GM21786 (cell line): ENCODE measurements at regions not wholly inside any gene's neighbourhood (a gene's known extent, or its start where the extent isn't known, plus 50 kb on each side); places are given as distances from the start of the nearest gene placed in this dataset.
"Not testable (repeated sequence)": the region's sequence is repeated elsewhere in the genome, so short reads cannot be mapped to it uniquely, and the experiment has no call there.

Experiments
- ATAC-seq: cut with Tn5 transposase; IDR thresholded peaks from one replicate; pipeline ENCODE4 v1.9.1; 2021; ENCODE audit not compliant: unreplicated experiment

DNA sequence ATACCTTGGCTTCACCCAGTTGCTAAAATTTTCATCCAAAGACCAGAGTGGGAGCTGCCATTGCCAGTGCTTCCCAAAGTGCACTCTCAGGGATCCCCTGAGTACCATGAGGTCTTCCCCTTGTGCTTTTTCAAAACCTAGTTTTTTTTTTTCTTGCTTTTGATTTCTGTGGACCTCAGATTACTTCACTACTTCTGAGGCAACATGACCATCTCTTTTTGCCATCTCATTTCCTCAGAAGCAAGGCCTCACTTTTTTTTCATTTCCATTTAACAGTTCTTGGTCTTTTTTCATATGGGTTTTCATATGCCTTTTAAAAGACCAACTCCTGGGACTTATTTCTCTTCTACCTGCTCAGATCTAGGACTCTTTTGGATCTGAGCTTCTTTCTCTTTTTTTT is 64.1 kb upstream of the MMS22L start:
- no peak for ATAC-seq

DNA sequence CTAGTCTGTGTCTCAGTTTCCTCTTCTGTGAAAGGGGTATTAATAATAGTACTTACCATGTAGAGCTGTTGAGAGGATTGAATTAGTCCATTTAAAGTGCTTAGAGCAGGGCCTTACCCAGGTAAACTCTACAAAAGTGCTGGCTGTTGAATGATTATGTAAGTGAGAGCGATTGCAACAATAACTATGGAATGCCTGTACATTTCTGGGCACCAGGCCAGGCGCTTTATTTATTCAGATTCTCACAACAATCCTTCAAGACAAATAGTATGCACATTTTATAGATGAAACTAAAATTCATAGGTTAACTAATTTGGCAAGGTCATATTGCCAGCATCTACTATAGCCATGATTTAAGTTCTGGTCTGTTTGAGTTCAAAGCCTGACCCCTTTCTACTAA is 78.3 kb upstream of the MMS22L start:
- no peak for ATAC-seq

GRCh38 chr6:97364327-97364726 is 81.3 kb upstream of the MMS22L start:
- no peak for ATAC-seq

GRCh38 chr6:97382071-97382470 is 99.1 kb upstream of the MMS22L start:
- ATAC-seq = not testable (repeated sequence)

- no peak for ATAC-seq
Observed at GRCh38 chr6:97392735-97393134, 109.7 kb upstream of the MMS22L start.

DNA sequence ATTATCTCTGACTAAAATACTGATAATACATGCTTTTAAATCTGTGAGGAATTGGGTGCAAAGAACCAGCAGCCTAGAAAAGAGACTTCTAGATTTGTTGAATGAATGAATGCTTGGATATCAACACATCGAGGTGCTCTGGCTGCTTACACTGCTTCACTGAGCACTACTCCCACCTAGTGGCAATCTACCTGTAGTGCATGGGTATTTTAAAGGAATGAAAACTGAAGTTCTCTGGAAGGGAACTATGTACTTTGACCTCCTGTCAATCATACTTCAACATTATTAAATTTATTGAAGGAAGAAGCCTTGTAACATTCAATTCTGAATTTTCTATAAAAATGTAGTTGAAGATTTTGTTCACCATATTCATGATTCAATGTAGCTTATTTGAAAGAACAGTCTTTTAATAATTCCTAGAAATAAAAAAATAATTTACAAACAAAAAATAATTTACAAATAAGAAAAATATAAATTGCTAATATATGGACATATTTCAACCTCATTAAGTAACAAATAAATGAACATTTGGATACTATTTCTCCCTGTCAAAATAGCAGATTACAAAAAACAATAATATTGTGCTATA is 111.2 kb upstream of the MMS22L start:
- ATAC-seq = peak; percentile 95

GRCh38 chr6:97396880-97397279 is 113.9 kb upstream of the MMS22L start:
- no peak for ATAC-seq

DNA sequence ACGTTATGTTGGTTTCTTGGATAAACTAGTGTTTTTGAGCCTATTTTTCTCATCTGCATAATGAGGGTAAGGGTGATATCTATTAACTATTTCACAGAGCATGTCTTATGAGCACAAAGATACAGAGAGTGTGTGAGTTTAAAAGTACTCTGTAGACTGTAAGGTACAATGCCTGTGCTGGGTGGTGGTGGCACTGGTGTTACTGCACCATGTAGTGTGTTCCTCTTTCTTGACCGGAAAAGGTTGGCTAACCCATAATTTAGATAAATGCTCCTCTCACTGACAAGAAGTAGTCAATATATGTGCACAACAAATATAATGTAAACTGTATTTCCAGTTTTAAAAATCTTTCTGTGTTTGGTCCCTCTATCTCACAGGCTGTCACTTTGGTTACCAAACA is 116.2 kb upstream of the MMS22L start:
- no peak for ATAC-seq

GRCh38 chr6:97401533-97401932 is 118.5 kb upstream of the MMS22L start:
- no peak for ATAC-seq

DNA sequence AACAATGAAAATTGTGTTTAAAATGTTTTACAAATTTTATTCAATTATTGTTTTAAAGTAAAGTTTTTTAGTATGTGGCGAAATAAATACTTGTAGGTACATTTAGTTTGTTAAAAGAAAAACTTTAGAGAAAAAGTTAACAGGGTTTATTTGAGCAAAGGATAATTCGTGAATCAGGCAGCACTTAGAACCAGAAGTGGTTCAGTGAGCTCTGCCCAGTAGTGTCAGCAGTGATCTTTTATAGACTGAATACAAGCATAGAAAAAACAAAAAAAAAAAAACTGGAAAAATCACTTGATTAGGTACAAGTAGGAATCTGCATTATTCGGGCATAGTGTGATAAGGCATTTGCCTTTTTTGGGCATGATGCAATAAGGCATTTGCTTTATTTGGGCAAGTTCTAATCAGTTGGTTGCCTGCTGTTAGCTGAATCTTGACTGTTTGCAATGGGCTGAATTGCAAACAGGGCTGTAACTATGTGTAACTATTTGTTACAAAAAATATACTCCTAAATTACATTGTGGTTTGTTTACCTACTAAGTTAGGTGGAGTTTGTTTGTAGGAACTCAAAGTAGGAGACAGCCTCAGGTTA is 122.9 kb upstream of the MMS22L start:
- ATAC-seq = no peak

- ATAC-seq = no peak
Observed at GRCh38 chr6:97406633-97407032, 123.6 kb upstream of the MMS22L start.

GRCh38 chr6:97411610-97412009 is 128.6 kb upstream of the MMS22L start:
- ATAC-seq = no peak

DNA sequence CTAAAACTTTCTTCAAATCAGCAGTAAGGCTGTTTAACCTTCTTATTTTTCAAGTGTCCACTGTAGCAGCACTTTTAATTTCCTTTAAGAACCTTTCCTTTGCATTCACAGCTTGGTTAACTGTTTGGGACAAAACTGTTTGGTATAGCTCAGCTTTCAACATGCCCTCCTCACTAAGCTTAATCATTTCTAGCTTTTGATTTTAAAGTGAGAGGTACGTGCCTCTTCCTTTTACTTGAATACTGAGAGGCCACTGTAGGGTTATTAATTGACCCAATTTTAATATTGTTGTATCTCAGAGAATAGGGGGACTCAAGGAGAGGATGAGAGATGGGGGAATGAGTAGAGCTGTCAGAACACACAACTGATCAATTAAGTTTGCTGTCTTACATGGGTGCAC is 129.5 kb upstream of the MMS22L start:
- no peak for ATAC-seq

GRCh38 chr6:97422171-97422570 is 139.2 kb upstream of the MMS22L start:
- no peak for ATAC-seq

- ATAC-seq = peak; percentile 43
Observed at GRCh38 chr6:97423190-97423589, 140.2 kb upstream of the MMS22L start.

DNA sequence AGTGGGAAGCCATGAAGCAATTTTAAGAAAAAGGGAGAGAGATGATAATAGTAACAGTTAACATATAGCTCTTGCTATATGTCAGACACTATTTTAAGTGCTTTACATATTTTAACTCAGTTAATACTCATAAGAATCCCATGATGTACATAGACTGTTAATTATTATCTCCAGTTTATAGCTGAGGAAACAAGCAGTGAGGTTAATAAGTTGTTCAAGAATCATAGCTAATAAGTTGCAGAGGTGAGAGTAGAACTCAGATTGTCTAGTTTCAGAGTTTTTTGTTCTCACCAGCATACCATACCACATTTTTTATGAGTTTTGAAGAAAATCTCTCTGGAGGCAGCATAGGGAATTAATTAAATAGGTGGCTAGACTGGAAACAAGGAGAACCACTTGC is 144.6 kb upstream of the MMS22L start:
- ATAC-seq = peak; percentile 91

DNA sequence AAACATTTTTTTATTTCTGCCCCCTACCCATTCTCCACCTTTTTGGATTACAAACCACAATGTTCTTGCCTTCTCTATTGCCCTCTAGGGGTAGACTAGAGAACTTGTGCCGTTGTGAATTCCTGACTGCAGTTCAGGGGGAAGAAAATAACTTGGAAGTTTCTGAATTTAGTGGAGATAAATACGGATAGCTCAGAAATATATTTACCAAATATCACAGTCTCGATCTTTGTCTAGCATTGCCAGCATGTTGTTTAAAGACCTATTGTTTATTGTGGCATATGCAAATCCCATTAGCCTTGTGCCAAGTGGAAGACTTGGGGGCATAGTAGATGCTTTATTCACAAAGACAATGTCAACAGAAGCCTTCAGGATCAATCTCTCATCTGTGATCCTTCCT is 154.1 kb upstream of the MMS22L start:
- ATAC-seq = peak; percentile 57

DNA sequence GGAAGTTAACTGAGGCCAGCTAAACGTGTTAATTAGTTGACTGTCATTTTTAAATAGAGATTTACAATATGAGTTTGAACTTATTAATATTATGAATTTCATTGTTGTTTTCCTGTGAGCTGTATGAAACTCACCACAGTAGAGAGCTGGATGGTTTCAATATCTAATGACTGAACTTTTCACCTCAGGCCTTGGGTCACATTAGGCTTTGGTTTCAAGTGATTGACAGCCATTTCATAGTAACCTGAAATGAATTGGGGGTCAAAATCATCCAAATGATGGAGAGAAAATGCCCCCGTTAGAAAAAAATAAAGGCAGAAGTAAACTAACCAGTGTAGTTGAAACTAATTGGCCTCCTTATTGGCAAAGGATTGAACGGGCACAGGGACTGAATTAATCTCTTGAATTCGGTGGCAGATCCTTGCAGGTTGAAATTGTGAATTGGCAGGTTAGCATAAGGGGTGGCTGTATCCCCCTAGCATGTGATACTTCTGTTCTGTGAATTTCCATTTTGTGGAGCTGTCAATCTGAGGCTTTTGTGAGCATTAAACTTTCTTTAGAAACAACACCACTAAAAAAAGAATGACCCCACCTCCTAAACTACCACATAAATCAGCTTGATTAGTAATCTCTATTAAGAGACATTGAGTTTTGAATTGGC is 155.1 kb upstream of the MMS22L start:
- peak; percentile 60 for ATAC-seq

GRCh38 chr6:97440590-97441176 is 157.7 kb upstream of the MMS22L start:
- ATAC-seq = no peak

- ATAC-seq = no peak
Observed at GRCh38 chr6:97443408-97444080, 160.5 kb upstream of the MMS22L start.

DNA sequence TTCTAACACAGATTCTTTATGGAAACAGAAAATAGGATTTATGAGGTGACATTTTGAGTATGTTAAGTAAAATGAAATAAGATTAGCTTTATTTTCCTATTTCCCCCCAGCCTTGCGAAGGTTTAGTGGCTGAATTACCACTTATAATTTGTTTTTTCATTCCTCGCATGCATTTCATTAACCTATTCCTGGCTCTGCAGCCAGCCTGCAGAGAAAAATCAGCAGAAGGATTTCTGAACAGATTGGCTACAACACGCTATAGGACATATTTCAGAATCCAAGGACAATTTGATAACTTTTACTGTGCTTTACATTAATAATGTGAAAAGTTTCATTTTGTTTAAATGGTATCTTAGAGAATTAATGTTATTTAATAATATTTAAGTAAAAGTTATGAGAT is 162.4 kb upstream of the MMS22L start:
- no peak for ATAC-seq
